Mesenchymal stem cell (in vitro differentiated cells and primary cell): ENCODE measurements at regions not wholly inside any gene's neighbourhood (a gene's known extent, or its start where the extent isn't known, plus 50 kb on each side); places are given as distances from the start of the nearest gene placed in this dataset.

ENCODE experiments used
- DNase-seq: peaks from one replicate; pipeline ENCODE4 v3.0.0-alpha.2; 2013
- H2AFZ ChIP-seq: one replicate; pipeline ENCODE4 v1.6.1; 2013; ENCODE audit warnings: low read depth, mild to moderate bottlenecking, control low read depth, inconsistent platforms, low read length, moderate library complexity
- H2AK5ac ChIP-seq: 2 replicates; pipeline ENCODE4 v1.6.1; 2013; ENCODE audit warnings: low read length, moderate library complexity, mild to moderate bottlenecking, inconsistent platforms; ENCODE audit not compliant: severe bottlenecking
- H2BK120ac ChIP-seq: one replicate; pipeline ENCODE4 v1.6.1; 2013; ENCODE audit warnings: low read depth, mild to moderate bottlenecking, inconsistent platforms, low read length, moderate library complexity
- H2BK12ac ChIP-seq, 2 experiments: one replicate each; pipeline ENCODE4 v1.6.1; 2013; ENCODE audit warnings: inconsistent platforms in 2 of 2, low read length in 2 of 2, mild to moderate bottlenecking in 2 of 2, moderate library complexity in 2 of 2, control low read depth in 1 of 2
- H2BK15ac ChIP-seq: one replicate; pipeline ENCODE4 v1.6.1; 2013; ENCODE audit warnings: mild to moderate bottlenecking, low read depth, inconsistent platforms; ENCODE audit not compliant: poor library complexity, severe bottlenecking
- H2BK5ac ChIP-seq: 2 replicates; pipeline ENCODE4 v1.6.1; 2013; ENCODE audit warnings: low read depth, mild to moderate bottlenecking, low read length, control low read depth, inconsistent platforms; ENCODE audit not compliant: poor library complexity, severe bottlenecking
- H3K14ac ChIP-seq, 2 experiments: one replicate each; pipeline ENCODE4 v1.6.1; 2013; ENCODE audit warnings: inconsistent platforms in 2 of 2, low read length in 2 of 2, control low read depth in 1 of 2, mild to moderate bottlenecking in 1 of 2, moderate library complexity in 1 of 2
- H3K18ac ChIP-seq, 2 experiments: one replicate each; pipeline ENCODE4 v1.6.1; 2013; ENCODE audit warnings: inconsistent platforms in 2 of 2, low read length in 2 of 2, control low read depth in 1 of 2, low read depth in 1 of 2, mild to moderate bottlenecking in 1 of 2
- H3K23ac ChIP-seq, 2 experiments: one replicate each; pipeline ENCODE4 v1.6.1; 2013; ENCODE audit warnings: inconsistent platforms in 2 of 2, low read length in 2 of 2, mild to moderate bottlenecking in 2 of 2, moderate library complexity in 2 of 2, control low read depth in 1 of 2
- H3K27ac ChIP-seq: 2 replicates; pipeline ENCODE4 v1.5.1; 2013; ENCODE audit warnings: mild to moderate bottlenecking, moderate library complexity, low read length, control low read depth, inconsistent platforms; ENCODE audit not compliant: poor library complexity, severe bottlenecking
- H3K27me3 ChIP-seq, 2 experiments: 2 replicates each; pipeline versions ENCODE4 v1.6.1 to v1.7.0; 2013; ENCODE audit warnings: low read length in 2 of 2, mild to moderate bottlenecking in 2 of 2, moderate library complexity in 2 of 2, control low read depth in 1 of 2, inconsistent platforms in 1 of 2; ENCODE audit not compliant: control insufficient read depth in 1 of 2, insufficient read depth in 1 of 2
- H3K36me3 ChIP-seq, 2 experiments: 2 replicates each; pipeline versions ENCODE4 v1.6.1 to v1.7.0; 2013; ENCODE audit warnings: low read length in 2 of 2, control low read depth in 1 of 2, inconsistent platforms in 1 of 2, low read depth in 1 of 2, mild to moderate bottlenecking in 1 of 2; ENCODE audit not compliant: insufficient read depth in 2 of 2, control insufficient read depth in 1 of 2
- H3K4ac ChIP-seq, 2 experiments: one replicate each; pipeline ENCODE4 v1.6.1; 2013; ENCODE audit warnings: inconsistent platforms in 2 of 2, low read length in 2 of 2, mild to moderate bottlenecking in 2 of 2, moderate library complexity in 2 of 2, control low read depth in 1 of 2, low read depth in 1 of 2
- H3K4me1 ChIP-seq: 2 replicates; pipeline ENCODE4 v1.6.1; 2013; ENCODE audit warnings: low read depth, low read length, control low read depth; ENCODE audit not compliant: control insufficient read depth, insufficient read depth
- H3K4me2 ChIP-seq: 2 replicates; pipeline ENCODE4 v1.6.1; 2013; ENCODE audit warnings: low read length, mild to moderate bottlenecking, inconsistent platforms; ENCODE audit not compliant: poor library complexity, severe bottlenecking
- H3K4me3 ChIP-seq, 2 experiments: 2 replicates each; pipeline versions ENCODE4 v1.5.1 to v1.7.0; 2013; ENCODE audit warnings: low read length in 2 of 2, mild to moderate bottlenecking in 2 of 2, control low read depth in 1 of 2, low read depth in 1 of 2; ENCODE audit not compliant: insufficient read depth in 1 of 2
- H3K79me1 ChIP-seq: replicated peaks from 2 replicates; pipeline ENCODE4 v1.6.1; 2013; ENCODE audit warnings: mild to moderate bottlenecking, control low read depth, low read length, inconsistent platforms; ENCODE audit not compliant: poor library complexity, severe bottlenecking
- H3K9ac ChIP-seq: 2 replicates; pipeline ENCODE4 v1.7.0; 2013; ENCODE audit warnings: mild to moderate bottlenecking, low read length, moderate library complexity
- H3K9me3 ChIP-seq: 2 replicates; pipeline ENCODE4 v1.7.0; 2013; ENCODE audit warnings: mild to moderate bottlenecking, low read length; ENCODE audit not compliant: control insufficient read depth
- H4K8ac ChIP-seq: one replicate; pipeline ENCODE4 v1.6.1; 2013; ENCODE audit warnings: inconsistent platforms, mild to moderate bottlenecking, low read length, moderate library complexity
- H4K91ac ChIP-seq: one replicate; pipeline ENCODE4 v1.6.1; 2013; ENCODE audit warnings: mild to moderate bottlenecking, low read length, inconsistent platforms
- WGBS: methylation state at CpG from one replicate; pipeline ENCODE4 v1.1.7; 2013; ENCODE audit warnings: mixed read lengths; 5-methylcytosine and 5-hydroxymethylcytosine counted together

- no peak overlapping the region for H2AFZ ChIP-seq
- no peaks in the 10 kb centered on the region for H3K36me3 ChIP-seq
- no peak overlapping the region for H2AK5ac ChIP-seq
- no peak overlapping the region for H4K91ac ChIP-seq
- no peak overlapping the region for H3K27ac ChIP-seq
- no peak for DNase-seq
- H3K79me1 ChIP-seq: no peaks in the 10 kb centered on the region
- no peak overlapping the region for H3K14ac ChIP-seq
- H2BK5ac ChIP-seq: no peak overlapping the region
- no peak overlapping the region for H2BK15ac ChIP-seq
- H3K4me1 ChIP-seq: no peaks in the 10 kb centered on the region
- H2BK12ac ChIP-seq: no peak overlapping the region
- H4K8ac ChIP-seq: no peak overlapping the region
- no peaks in the 10 kb centered on the region for H3K27me3 ChIP-seq
- no peak overlapping the region for H3K18ac ChIP-seq
- no peaks in the 10 kb centered on the region for H3K9me3 ChIP-seq
- no peak overlapping the region for H3K4me2 ChIP-seq
- H3K9ac ChIP-seq: no peak overlapping the region
- no peak overlapping the region for H3K23ac ChIP-seq
- H3K4me3 ChIP-seq: no peak overlapping the region
- H3K4ac ChIP-seq: no peak overlapping the region
- WGBS: no CpG with 5 or more reads among the region's 1 CpG
- no peak overlapping the region for H2BK120ac ChIP-seq
Measured at GRCh38 chr2:181356526-181357130, 100.6 kb upstream of the ITGA4 start.

DNA sequence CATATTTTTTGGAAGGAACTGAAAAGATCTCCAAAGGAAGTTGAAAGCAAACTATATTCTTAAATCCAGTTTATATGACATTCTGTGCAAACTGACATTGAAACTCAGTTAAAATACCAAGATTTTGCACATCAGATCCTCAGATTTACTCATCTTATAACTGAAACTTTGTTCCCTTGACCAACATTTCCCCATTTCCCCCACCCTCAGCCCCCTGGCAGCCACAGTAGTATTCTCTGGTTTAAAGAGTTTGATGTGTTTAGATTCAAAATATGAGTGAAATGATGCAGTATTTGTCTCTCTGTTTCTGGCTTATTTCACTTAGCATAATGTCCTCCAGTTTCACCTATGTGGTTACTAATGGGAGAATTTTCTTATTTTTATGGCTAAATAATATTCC is 99.2 kb upstream of the ITGA4 start:
- Histone ChIP-seq H2BK120ac (no peak overlapping the region), H3K4me2 (no peak overlapping the region), H3K9ac (no peak overlapping the region), H2BK5ac (no peak overlapping the region), H3K27ac (no peak overlapping the region), H3K23ac (no peak overlapping the region), H4K8ac (no peak overlapping the region), H3K14ac (no peak overlapping the region), H3K36me3 (no peaks in the 10 kb centered on the region), H3K79me1 (no peaks in the 10 kb centered on the region), H2AFZ (no peak overlapping the region), H3K4me3 (no peak overlapping the region), H3K27me3 (no peaks in the 10 kb centered on the region), H3K18ac (no peak overlapping the region), H4K91ac (no peak overlapping the region), H2AK5ac (no peak overlapping the region), H2BK12ac (no peak overlapping the region), H2BK15ac (no peak overlapping the region), H3K4me1 (no peaks in the 10 kb centered on the region), H3K4ac (no peak overlapping the region), H3K9me3 (no peaks in the 10 kb centered on the region)
- no peak for DNase-seq

GRCh38 chr2:181362561-181362960 is 94.6 kb upstream of the ITGA4 start:
- Histone ChIP-seq H3K23ac (no peak overlapping the region), H3K4ac (no peak overlapping the region), H3K18ac (no peak overlapping the region), H2BK12ac (no peak overlapping the region), H2BK15ac (no peak overlapping the region), H3K27ac (no peak overlapping the region), H2AK5ac (no peak overlapping the region), H3K14ac (no peak overlapping the region), H3K9ac (no peak overlapping the region), H3K27me3 (no peaks in the 10 kb centered on the region), H2BK5ac (no peak overlapping the region), H4K8ac (no peak overlapping the region), H3K36me3 (no peaks in the 10 kb centered on the region), H2BK120ac (no peak overlapping the region), H3K4me1 (no peaks in the 10 kb centered on the region), H4K91ac (no peak overlapping the region), H3K9me3 (no peaks in the 10 kb centered on the region), H2AFZ (no peak overlapping the region), H3K4me3 (no peak overlapping the region), H3K79me1 (no peaks in the 10 kb centered on the region), H3K4me2 (no peak overlapping the region)
- DNase-seq: no peak
- WGBS: 100% methylated on average over 2 of the region's 3 CpGs

DNA sequence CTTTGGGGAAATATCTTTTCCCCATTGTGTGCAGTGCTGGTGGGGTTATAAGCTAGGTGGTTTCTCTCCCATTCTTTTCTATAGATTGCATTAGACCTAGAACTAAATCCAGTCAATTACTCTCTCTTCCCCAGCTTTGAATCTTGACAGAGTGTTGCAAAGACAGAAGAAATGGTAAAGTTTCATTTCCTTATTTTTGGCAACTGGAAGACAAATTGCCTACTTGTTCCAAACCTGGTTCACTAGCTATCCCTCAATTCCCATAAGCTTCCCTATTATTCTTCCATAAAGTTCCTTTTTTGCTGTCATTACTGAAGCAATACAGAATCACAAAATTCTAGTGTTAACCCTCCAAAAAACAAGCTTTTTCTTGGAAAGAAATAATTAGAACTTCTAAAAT is 94.0 kb upstream of the ITGA4 start:
- DNase-seq: no peak
- H4K8ac ChIP-seq: no peak overlapping the region
- no peak overlapping the region for H3K18ac ChIP-seq
- H3K27ac ChIP-seq: no peak overlapping the region
- H3K4ac ChIP-seq: no peak overlapping the region
- H3K27me3 ChIP-seq: no peaks in the 10 kb centered on the region
- H3K4me1 ChIP-seq: no peaks in the 10 kb centered on the region
- no peak overlapping the region for H2AK5ac ChIP-seq
- no peak overlapping the region for H2BK15ac ChIP-seq
- H3K36me3 ChIP-seq: no peaks in the 10 kb centered on the region
- H3K14ac ChIP-seq: no peak overlapping the region
- H4K91ac ChIP-seq: no peak overlapping the region
- H2BK5ac ChIP-seq: no peak overlapping the region
- no peak overlapping the region for H3K23ac ChIP-seq
- H2AFZ ChIP-seq: no peak overlapping the region
- no peak overlapping the region for H2BK12ac ChIP-seq
- no peak overlapping the region for H3K4me2 ChIP-seq
- H3K9me3 ChIP-seq: no peaks in the 10 kb centered on the region
- no peaks in the 10 kb centered on the region for H3K79me1 ChIP-seq
- H2BK120ac ChIP-seq: no peak overlapping the region
- H3K9ac ChIP-seq: no peak overlapping the region
- no peak overlapping the region for H3K4me3 ChIP-seq
